ENCODE measurements at regions not wholly inside any gene's neighbourhood (a gene's known extent, or its start where the extent isn't known, plus 50 kb on each side); places are given as distances from the start of the nearest gene placed in this dataset.

DNA sequence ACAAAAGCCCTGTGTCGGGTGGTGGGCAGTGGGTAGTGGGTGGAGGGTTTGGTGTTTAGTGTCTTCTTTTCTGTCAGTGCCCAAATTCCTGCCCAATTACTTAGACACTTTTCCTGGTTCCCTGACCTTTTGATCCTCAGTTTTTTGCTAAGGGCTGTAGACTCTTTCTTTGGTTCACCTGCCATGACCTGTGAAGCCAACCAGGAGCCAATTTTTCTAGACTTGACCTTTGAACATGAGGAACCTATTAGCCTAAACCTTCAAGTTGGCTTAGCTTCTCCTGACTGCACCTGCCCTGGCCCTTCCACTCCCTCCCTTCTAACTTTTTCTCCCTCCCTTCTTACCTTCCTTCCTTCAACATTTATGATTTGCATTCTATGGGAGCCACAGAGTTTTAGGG lies 94.5 kb downstream of the MID1IP1 start:
- Histone ChIP-seq H3K79me2 (ENCODE audit: insufficient read depth, low read depth) (no peaks in the 10 kb centered on the region), H3K27ac (no peak overlapping the region), H3K27me3 (ENCODE audit: insufficient read depth, low read depth) (no peaks in the 10 kb centered on the region), H3K4me1 (ENCODE audit: low read depth, poor library complexity, severe bottlenecking) (no peaks in the 10 kb centered on the region), H4K20me1 (ENCODE audit: insufficient read depth) (no peaks in the 10 kb centered on the region), H3K4me3 (IDR thresholded peaks at IDR 0.05; ENCODE audit: insufficient read depth, low read depth, low read length) (no peak overlapping the region), H3K9ac (no peak overlapping the region), H2AFZ (ENCODE audit: low read depth) (no peak overlapping the region), H3K36me3 (ENCODE audit: insufficient read depth) (no peaks in the 10 kb centered on the region), H3K4me2 (no peak overlapping the region)
- TF ChIP-seq, protein P1, sequence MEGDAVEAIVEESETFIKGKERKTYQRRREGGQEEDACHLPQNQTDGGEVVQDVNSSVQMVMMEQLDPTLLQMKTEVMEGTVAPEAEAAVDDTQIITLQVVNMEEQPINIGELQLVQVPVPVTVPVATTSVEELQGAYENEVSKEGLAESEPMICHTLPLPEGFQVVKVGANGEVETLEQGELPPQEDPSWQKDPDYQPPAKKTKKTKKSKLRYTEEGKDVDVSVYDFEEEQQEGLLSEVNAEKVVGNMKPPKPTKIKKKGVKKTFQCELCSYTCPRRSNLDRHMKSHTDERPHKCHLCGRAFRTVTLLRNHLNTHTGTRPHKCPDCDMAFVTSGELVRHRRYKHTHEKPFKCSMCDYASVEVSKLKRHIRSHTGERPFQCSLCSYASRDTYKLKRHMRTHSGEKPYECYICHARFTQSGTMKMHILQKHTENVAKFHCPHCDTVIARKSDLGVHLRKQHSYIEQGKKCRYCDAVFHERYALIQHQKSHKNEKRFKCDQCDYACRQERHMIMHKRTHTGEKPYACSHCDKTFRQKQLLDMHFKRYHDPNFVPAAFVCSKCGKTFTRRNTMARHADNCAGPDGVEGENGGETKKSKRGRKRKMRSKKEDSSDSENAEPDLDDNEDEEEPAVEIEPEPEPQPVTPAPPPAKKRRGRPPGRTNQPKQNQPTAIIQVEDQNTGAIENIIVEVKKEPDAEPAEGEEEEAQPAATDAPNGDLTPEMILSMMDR (conservative IDR thresholded peaks at IDR 0.05; ENCODE audit: low read depth, low read length), result no peak

DNA sequence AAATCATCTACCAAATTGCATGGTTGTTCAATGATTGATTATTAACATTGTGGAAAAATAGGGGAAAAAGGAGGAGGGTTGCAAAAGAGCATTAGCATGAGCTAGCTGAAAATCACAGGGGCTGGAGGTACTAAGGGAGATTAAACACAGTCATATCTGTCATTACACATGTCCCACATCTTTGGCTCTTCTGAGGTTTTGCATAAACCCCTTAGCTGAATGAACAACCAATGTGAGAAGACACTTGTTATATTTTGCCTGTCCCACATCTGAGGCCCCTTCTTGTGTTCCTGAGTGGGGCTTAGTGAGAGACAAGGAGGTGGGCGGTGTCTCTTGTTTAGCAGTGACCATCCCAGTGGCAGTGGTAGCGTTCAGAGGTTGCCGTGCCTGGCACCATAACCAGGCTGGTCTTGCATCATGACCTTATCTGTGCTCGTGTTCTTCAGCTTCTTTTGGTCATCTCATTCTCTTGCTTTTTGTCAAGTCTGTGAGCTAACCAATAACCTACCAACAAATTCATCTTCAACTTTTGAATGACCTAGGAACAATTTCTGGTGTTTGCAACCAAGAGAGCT lies 95.6 kb downstream of the MID1IP1 start:
- no peak overlapping the region for H3K9ac ChIP-seq
- H3K4me1 ChIP-seq (ENCODE audit: low read depth, poor library complexity, severe bottlenecking), result no peaks in the 10 kb centered on the region
- TF ChIP-seq, protein P1 (conservative IDR thresholded peaks at IDR 0.05; ENCODE audit: low read depth, low read length), result no peak
- H2AFZ ChIP-seq (ENCODE audit: low read depth), result no peak overlapping the region
- no peaks in the 10 kb centered on the region for H4K20me1 ChIP-seq (ENCODE audit: insufficient read depth)
- H3K36me3 ChIP-seq (ENCODE audit: insufficient read depth), result no peaks in the 10 kb centered on the region
- H3K4me3 ChIP-seq (IDR thresholded peaks at IDR 0.05; ENCODE audit: insufficient read depth, low read depth, low read length), result no peak overlapping the region
- H3K79me2 ChIP-seq (ENCODE audit: insufficient read depth, low read depth), result no peaks in the 10 kb centered on the region
- no peak overlapping the region for H3K27ac ChIP-seq
- no peaks in the 10 kb centered on the region for H3K27me3 ChIP-seq (ENCODE audit: insufficient read depth, low read depth)
- H3K4me2 ChIP-seq, result no peak overlapping the region

DNA sequence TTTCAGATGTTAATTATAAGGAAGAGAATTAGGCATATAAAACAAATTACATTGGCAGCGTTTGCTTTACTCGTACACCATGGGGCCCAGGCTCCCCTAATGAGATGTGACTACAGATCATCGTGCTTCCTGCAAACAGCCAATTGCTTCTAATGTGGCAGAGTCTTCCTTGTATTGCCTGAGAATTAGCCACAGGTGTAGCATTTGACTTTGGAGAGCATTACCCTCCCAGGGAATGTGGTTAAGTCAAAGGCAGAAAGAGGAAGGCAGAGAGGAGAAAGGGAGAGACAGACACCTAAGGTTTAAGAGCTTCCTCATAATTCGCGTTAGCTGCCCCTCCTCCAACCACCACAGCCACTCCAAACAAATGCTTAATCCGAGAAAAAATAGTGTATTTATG lies 97.0 kb downstream of the MID1IP1 start:
- Histone ChIP-seq H4K20me1 (ENCODE audit: insufficient read depth) (no peaks in the 10 kb centered on the region), H3K4me1 (ENCODE audit: low read depth, poor library complexity, severe bottlenecking) (no peaks in the 10 kb centered on the region), H3K79me2 (ENCODE audit: insufficient read depth, low read depth) (no peaks in the 10 kb centered on the region), H2AFZ (ENCODE audit: low read depth) (no peak overlapping the region), H3K4me2 (no peak overlapping the region), H3K9ac (no peak overlapping the region), H3K27ac (no peak overlapping the region), H3K27me3 (ENCODE audit: insufficient read depth, low read depth) (no peaks in the 10 kb centered on the region), H3K4me3 (IDR thresholded peaks at IDR 0.05; ENCODE audit: insufficient read depth, low read depth, low read length) (no peak overlapping the region), H3K36me3 (ENCODE audit: insufficient read depth) (no peaks in the 10 kb centered on the region)
- TF ChIP-seq, protein P1 (conservative IDR thresholded peaks at IDR 0.05; ENCODE audit: low read depth, low read length), result no peak

DNA sequence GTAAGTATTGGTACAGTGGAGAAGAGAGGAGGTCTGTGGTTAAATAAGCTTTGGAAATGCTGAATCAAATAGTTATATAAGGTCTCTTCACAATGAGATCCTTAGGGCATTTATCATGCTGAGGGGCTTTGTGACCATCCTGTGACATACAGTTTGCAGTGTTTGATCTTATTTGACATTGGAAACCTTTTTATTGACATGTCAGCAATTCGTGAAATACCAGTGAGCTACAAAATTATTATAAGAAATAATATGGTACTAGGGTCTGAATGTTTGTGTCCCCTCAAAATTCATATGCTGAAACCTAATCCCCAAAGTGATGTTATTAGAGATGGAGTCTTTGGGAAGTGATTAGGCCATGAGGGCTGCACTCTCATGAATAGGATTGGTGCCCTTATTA lies 98.4 kb downstream of the MID1IP1 start:
- Histone ChIP-seq H3K4me2 (no peak overlapping the region), H3K36me3 (ENCODE audit: insufficient read depth) (no peaks in the 10 kb centered on the region), H3K27me3 (ENCODE audit: insufficient read depth, low read depth) (no peaks in the 10 kb centered on the region), H2AFZ (ENCODE audit: low read depth) (no peak overlapping the region), H3K27ac (no peak overlapping the region), H3K4me3 (IDR thresholded peaks at IDR 0.05; ENCODE audit: insufficient read depth, low read depth, low read length) (no peak overlapping the region), H4K20me1 (ENCODE audit: insufficient read depth) (no peaks in the 10 kb centered on the region), H3K4me1 (ENCODE audit: low read depth, poor library complexity, severe bottlenecking) (no peaks in the 10 kb centered on the region), H3K79me2 (ENCODE audit: insufficient read depth, low read depth) (no peaks in the 10 kb centered on the region), H3K9ac (no peak overlapping the region)
- TF ChIP-seq, protein P1 (conservative IDR thresholded peaks at IDR 0.05; ENCODE audit: low read depth, low read length), result no peak
